HCT116 (cell line): ENCODE measurements at regions not wholly inside any gene's neighbourhood (a gene's known extent, or its start where the extent isn't known, plus 50 kb on each side); places are given as distances from the start of the nearest gene placed in this dataset.
A peak's percentile ranks its signal among the peaks of the same experiment; 100 is the strongest.

Experiments
- ATAC-seq: fragments of 200-7000 bp; cut with Tn5 transposase; 2 replicates; pipeline ENCODE4 v1.9.1; 2020; ENCODE audit warnings: mild to moderate bottlenecking, moderate library complexity
- BruUV-seq: library from RNA; stranded (reverse); fragments of 400-500 nt; replicated peaks from 2 replicates; lab custom pipeline; 2021; lab: Mats Ljungman, UMichigan
- CTCF ChIA-PET: fragments of 300-600 bp; sonication (Branson Sonifier 250); formaldehyde crosslinking; loops from one replicate; lab custom pipeline; 2021; ENCODE audit warnings: antibody characterized with exemption; lab: Charles Lee
- POLR2A ChIA-PET: fragments of 300-600, 350-600 bp; sonication (Branson Sonifier 250); formaldehyde crosslinking; loops from one replicate; lab custom pipeline; 2021; ENCODE audit warnings: antibody characterized with exemption; lab: Charles Lee
- RAD21 ChIA-PET, 2 experiments: fragments of 300-600 bp; sonication (Branson Sonifier 250); formaldehyde crosslinking; loops; one replicate each; lab custom pipeline; 2023; ENCODE audit warnings: low total read pairs in 2 of 2; ENCODE audit not compliant: uncharacterized antibody in 2 of 2, unreplicated experiment in 2 of 2, low non-redundant PET in 1 of 2; lab: Charles Lee
- DNase-seq: peaks from one replicate; pipeline ENCODE4 v3.0.0-alpha.2; 2010; ENCODE audit warnings: low read depth, low spot score
- H2AFZ ChIP-seq: fragments of 200-600 bp; shearing (Covaris generic), sonication (generic); 2 replicates; pipeline ENCODE4 v1.6.1; 2017; ENCODE audit warnings: low read depth, mixed run types, mixed read lengths, antibody characterized with exemption, low read length; ENCODE audit not compliant: poor library complexity, severe bottlenecking
- H3K27ac ChIP-seq: 2 replicates; pipeline ENCODE4 v1.5.1; 2012; ENCODE audit warnings: low read depth, low read length
- H3K27me3 ChIP-seq: fragments of 200-600 bp; sonication (generic); 2 replicates; pipeline ENCODE4 v1.6.1; 2016; ENCODE audit warnings: mixed run types, low read length, mixed read lengths; ENCODE audit not compliant: insufficient read depth
- H3K36me3 ChIP-seq, 2 experiments: fragments of 200-500 bp in 1 of 2; fragments of 200-600 bp in 1 of 2; sonication (Bioruptor generic) in 1 of 2; sonication (generic) in 1 of 2; 2 replicates each; pipeline versions ENCODE4 v1.5.1 to v1.6.1; 2014 to 2016; ENCODE audit warnings: low read length in 2 of 2, inconsistent platforms in 1 of 2, mixed read lengths in 1 of 2, mixed run types in 1 of 2; ENCODE audit not compliant: insufficient read depth in 2 of 2, control insufficient read depth in 1 of 2
- H3K4me1 ChIP-seq, 2 experiments: fragments of 200-600 bp in 1 of 2; sonication (generic) in 1 of 2; 2 replicates each; pipeline versions ENCODE4 v1.5.1 to v1.6.1; 2012 to 2017; ENCODE audit warnings: low read length in 2 of 2, inconsistent platforms in 1 of 2, mild to moderate bottlenecking in 1 of 2, mixed read lengths in 1 of 2, mixed run types in 1 of 2, moderate library complexity in 1 of 2; ENCODE audit not compliant: insufficient read depth in 2 of 2, control insufficient read depth in 1 of 2
- H3K4me2 ChIP-seq: fragments of 200-600 bp; sonication (generic); 2 replicates; pipeline ENCODE4 v1.6.1; 2017; ENCODE audit warnings: mixed run types, low read length, mixed read lengths
- H3K4me3 ChIP-seq, 2 experiments: fragments of 200-600 bp in 1 of 2; sonication (generic) in 1 of 2; replicated peaks in 1 of 2; 2 replicates each; pipeline ENCODE4 v1.5.1; 2011 to 2016; ENCODE audit warnings: low read length in 2 of 2, control low read depth in 1 of 2, low read depth in 1 of 2, mild to moderate bottlenecking in 1 of 2, mixed read lengths in 1 of 2, mixed run types in 1 of 2
- H3K79me2 ChIP-seq: fragments of 200-600 bp; sonication (generic); 2 replicates; pipeline ENCODE4 v1.6.1; 2017; ENCODE audit warnings: mild to moderate bottlenecking, mixed run types, low read length, moderate library complexity, mixed read lengths; ENCODE audit not compliant: insufficient read depth
- H3K9ac ChIP-seq: fragments of 200-600 bp; sonication (generic); 2 replicates; pipeline ENCODE4 v1.6.1; 2016; ENCODE audit warnings: low read length, mixed read lengths
- H3K9me2 ChIP-seq: fragments of 200-600 bp; sonication (generic), shearing (Covaris generic); 2 replicates; pipeline ENCODE4 v1.6.1; 2017; ENCODE audit warnings: mixed run types, mild to moderate bottlenecking, moderate library complexity; ENCODE audit not compliant: insufficient read depth
- H3K9me3 ChIP-seq, 2 experiments: fragments of 200-500 bp in 1 of 2; fragments of 200-600 bp in 1 of 2; sonication (Bioruptor generic) in 1 of 2; sonication (generic) in 1 of 2; 2 replicates each; pipeline ENCODE4 v1.6.1; 2014 to 2017; ENCODE audit warnings: low read length in 2 of 2, mixed read lengths in 2 of 2, inconsistent platforms in 1 of 2, low read depth in 1 of 2, mild to moderate bottlenecking in 1 of 2, mixed run types in 1 of 2, moderate library complexity in 1 of 2; ENCODE audit not compliant: control insufficient read depth in 1 of 2, insufficient read depth in 1 of 2
- H4K20me1 ChIP-seq: fragments of 200-600 bp; sonication (generic), shearing (Covaris generic); 2 replicates; pipeline ENCODE4 v1.6.1; 2017; ENCODE audit warnings: mixed run types, mild to moderate bottlenecking, moderate library complexity; ENCODE audit not compliant: insufficient read depth
- ATF3 ChIP-seq: IDR thresholded peaks from 2 replicates; pipeline ENCODE4 v1.6.1; 2012
- CBX3 ChIP-seq: IDR thresholded peaks from 2 replicates; pipeline ENCODE4 v1.6.1; 2012; ENCODE audit warnings: low read depth
- CEBPB ChIP-seq: IDR thresholded peaks from 2 replicates; pipeline ENCODE4 v1.6.1; 2012; ENCODE audit warnings: low read depth
- CTCF ChIP-seq, 3 experiments: fragments of 200-600 bp in 1 of 3; sonication (generic) in 1 of 3; IDR thresholded peaks in 2 of 3; conservative IDR thresholded peaks in 1 of 3; 2 replicates each; pipeline ENCODE4 v1.5.1; 2012 to 2017; ENCODE audit warnings: low read depth in 2 of 3, low read length in 2 of 3, antibody characterized with exemption in 1 of 3, borderline replicate concordance in 1 of 3, control low read depth in 1 of 3, mild to moderate bottlenecking in 1 of 3, mixed read lengths in 1 of 3, mixed run types in 1 of 3, moderate library complexity in 1 of 3; ENCODE audit not compliant: insufficient read depth in 1 of 3
- EGR1 ChIP-seq: IDR thresholded peaks from 2 replicates; pipeline ENCODE4 v1.6.1; 2012; ENCODE audit warnings: low read depth
- ELF1 ChIP-seq: IDR thresholded peaks from 2 replicates; pipeline ENCODE4 v1.6.1; 2012; ENCODE audit warnings: low read depth, borderline replicate concordance
- EZH2 ChIP-seq: fragments of 200-600 bp; sonication (generic); IDR thresholded peaks from 2 replicates; pipeline ENCODE4 v1.6.1; 2017; ENCODE audit warnings: antibody characterized with exemption, mixed run types
- EZH2phosphoT487 ChIP-seq: fragments of 200-600 bp; IDR thresholded peaks from 2 replicates; pipeline ENCODE4 v1.6.1; 2018; ENCODE audit warnings: antibody characterized with exemption, borderline replicate concordance
- FOSL1 ChIP-seq: IDR thresholded peaks from 2 replicates; pipeline ENCODE4 v1.6.1; 2012; ENCODE audit warnings: low read depth
- JUND ChIP-seq: IDR thresholded peaks from 2 replicates; pipeline ENCODE4 v1.6.1; 2012
- POLR2A ChIP-seq: IDR thresholded peaks from 2 replicates; pipeline ENCODE4 v1.7.0; 2011; ENCODE audit warnings: borderline replicate concordance; ENCODE audit not compliant: insufficient read depth, insufficient read length; ENCODE audit errors: extremely low read depth
- POLR2AphosphoS5 ChIP-seq: IDR thresholded peaks from 2 replicates; pipeline ENCODE4 v1.6.1; 2011; ENCODE audit warnings: mild to moderate bottlenecking, low read depth, low read length, moderate library complexity
- RAD21 ChIP-seq: IDR thresholded peaks from 2 replicates; pipeline ENCODE4 v1.6.1; 2012; ENCODE audit warnings: low read depth, mild to moderate bottlenecking
- SIN3A ChIP-seq: IDR thresholded peaks from 2 replicates; pipeline ENCODE4 v1.6.1; 2012; ENCODE audit warnings: low read depth
- SP1 ChIP-seq: IDR thresholded peaks from 2 replicates; pipeline ENCODE4 v1.6.1; 2012; ENCODE audit warnings: low read depth
- YY1 ChIP-seq: IDR thresholded peaks from 2 replicates; pipeline ENCODE4 v1.6.1; 2011; ENCODE audit warnings: low read length, low read depth, moderate library complexity, mild to moderate bottlenecking; ENCODE audit not compliant: insufficient replicate concordance; ENCODE audit errors: extremely low read depth
- ZBTB33 ChIP-seq: IDR thresholded peaks from 2 replicates; pipeline ENCODE4 v1.6.1; 2011; ENCODE audit warnings: mild to moderate bottlenecking, low read length, moderate library complexity; ENCODE audit not compliant: insufficient replicate concordance; ENCODE audit errors: extremely low read depth
- ZFX ChIP-seq: fragments of 450-650 bp; IDR thresholded peaks from 2 replicates; pipeline ENCODE4 v1.6.1; 2017
- ZNF274 ChIP-seq: fragments of 200-500 bp; sonication (Bioruptor generic); IDR thresholded peaks from 2 replicates; pipeline ENCODE4 v1.6.1; 2014; ENCODE audit warnings: mild to moderate bottlenecking, low read depth, low read length, inconsistent platforms
- intact Hi-C: fragments of 100-400 bp; cut with micrococcal nuclease; formaldehyde crosslinking; loops from 2 replicates; pipeline ENCODE4 v1.10.0; 2022
- TF ChIP-seq, protein P1 (sequence below): IDR thresholded peaks from 2 replicates; pipeline ENCODE4 v1.6.1; 2012

DNA sequence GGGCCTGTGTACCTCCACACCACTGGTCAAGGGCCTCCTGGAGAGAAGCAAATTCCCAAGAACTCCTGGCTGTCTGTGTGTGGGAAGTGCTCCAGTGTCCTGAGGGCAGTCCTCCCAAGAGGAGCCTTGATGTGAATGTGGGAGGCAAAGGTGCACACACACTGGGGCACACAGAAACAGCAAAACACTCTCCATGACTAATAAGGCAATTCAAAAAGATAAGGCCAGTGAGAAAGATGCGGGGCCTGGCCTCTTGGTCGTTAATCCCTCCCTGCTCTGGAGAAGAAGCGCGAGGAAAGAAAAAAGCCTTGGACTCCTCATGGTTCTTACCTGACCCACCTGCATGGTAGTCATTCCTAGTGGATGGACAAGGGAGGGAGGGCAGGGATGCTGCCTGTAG lies 373.2 kb downstream of the SLC4A3 start:
- intact Hi-C loops, result loop anchor here (10.0 kb wide), 1 partner anchor 266 kb away; no protein-coding TSS in a partner anchor

More for the DNA sequence above, 373.2 kb downstream of the SLC4A3 start:
- no peaks in the 10 kb centered on the region for H3K79me2 ChIP-seq
- no peak overlapping the region for H2AFZ ChIP-seq
- RAD21 ChIA-PET, result no interaction called here
- H3K9me2 ChIP-seq, result no peaks in the 10 kb centered on the region
- H4K20me1 ChIP-seq, result no peaks in the 10 kb centered on the region
- no peak overlapping the region for H3K9ac ChIP-seq
- peaks cover 13 to 20% of the 10 kb centered on the region in 2 experiments for H3K4me1 ChIP-seq
- ATAC-seq (no peak), DNase-seq (no peak)
- TF ChIP-seq JUND (no peak), YY1 (no peak), CBX3 (no peak), CEBPB (no peak), EZH2phosphoT487 (no peak), CTCF (IDR thresholded peaks at IDR 0.05 in 2 of 3, conservative IDR thresholded peaks at IDR 0.05 in 1 of 3; ENCODE audit: borderline replicate concordance in 1 of 3, insufficient read depth in 1 of 3, low read depth in 2 of 3, low read length in 2 of 3) (no peak), ZBTB33 (no peak), EZH2 (no peak), ATF3 (no peak), ZFX (no peak), SIN3A (no peak), SP1 (no peak), RAD21 (no peak), ZNF274 (no peak), EGR1 (no peak), POLR2A (no peak), ELF1 (no peak), POLR2AphosphoS5 (no peak), FOSL1 (no peak)
- TF ChIP-seq, protein P1, sequence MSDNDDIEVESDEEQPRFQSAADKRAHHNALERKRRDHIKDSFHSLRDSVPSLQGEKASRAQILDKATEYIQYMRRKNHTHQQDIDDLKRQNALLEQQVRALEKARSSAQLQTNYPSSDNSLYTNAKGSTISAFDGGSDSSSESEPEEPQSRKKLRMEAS, result no peak
- H3K4me3 ChIP-seq, result no peak overlapping the region
- H3K27ac ChIP-seq, result no peak overlapping the region
- peaks cover 0 to 2% of the 10 kb centered on the region in 2 experiments; a peak in 1 of 4 replicates for H3K36me3 ChIP-seq
- CTCF ChIA-PET, result no interaction called here
- BruUV-seq, result no TSS peak
- no peaks in the 10 kb centered on the region for H3K27me3 ChIP-seq
- H3K4me2 ChIP-seq, result peak overlapping the region; percentile 20; the same call in 1 of the 2 replicates
- POLR2A ChIA-PET, result no interaction called here
- H3K9me3 ChIP-seq, result no peaks in the 10 kb centered on the region
